Activated naive CD4-positive, alpha-beta T cell treated with Interleukin-2 at 50 U/mL for 16 hours (primary cell): ENCODE measurements at regions not wholly inside any gene's neighbourhood (a gene's known extent, or its start where the extent isn't known, plus 50 kb on each side); places are given as distances from the start of the nearest gene placed in this dataset.
"Not testable (repeated sequence)": the region's sequence is repeated elsewhere in the genome, so short reads cannot be mapped to it uniquely, and the experiment has no call there.

Experiments used
- DNase-seq: peaks from one replicate; pipeline ENCODE4 v3.0.0-alpha.2; 2020

- DNase-seq, result no peak
Observed at GRCh38 chr5:126138281-126138931, 284.8 kb upstream of the GRAMD2B start.

- no peak for DNase-seq
Observed at GRCh38 chr5:126139086-126139485, 284.1 kb upstream of the GRAMD2B start.

GRCh38 chr5:126139773-126140172, 283.4 kb upstream of the GRAMD2B start:
- no peak for DNase-seq

GRCh38 chr5:126143622-126144021, 279.6 kb upstream of the GRAMD2B start:
- no peak for DNase-seq

- not testable (repeated sequence) for DNase-seq
Observed at GRCh38 chr5:126150319-126150718, 272.9 kb upstream of the GRAMD2B start.

GRCh38 chr5:126155298-126155697, 267.9 kb upstream of the GRAMD2B start:
- DNase-seq, result not testable (repeated sequence)

GRCh38 chr5:126166368-126166767, 256.8 kb upstream of the GRAMD2B start:
- no peak for DNase-seq

GRCh38 chr5:126168785-126169184, 254.4 kb upstream of the GRAMD2B start:
- DNase-seq, result no peak

- DNase-seq, result no peak
Observed at GRCh38 chr5:126171916-126172315, 251.3 kb upstream of the GRAMD2B start.

- no peak for DNase-seq
Observed at GRCh38 chr5:126172812-126173211, 250.4 kb upstream of the GRAMD2B start.

- DNase-seq, result no peak
Observed at GRCh38 chr5:126178521-126178920, 244.7 kb upstream of the GRAMD2B start.

GRCh38 chr5:126182971-126183695, 240.1 kb upstream of the GRAMD2B start:
- no peak for DNase-seq

GRCh38 chr5:126184474-126184873, 238.7 kb upstream of the GRAMD2B start:
- DNase-seq, result no peak

GRCh38 chr5:126186210-126186609, 237.0 kb upstream of the GRAMD2B start:
- DNase-seq, result no peak

GRCh38 chr5:126188804-126189203, 234.4 kb upstream of the GRAMD2B start:
- DNase-seq, result no peak

GRCh38 chr5:126189231-126189630, 234.0 kb upstream of the GRAMD2B start:
- no peak for DNase-seq

GRCh38 chr5:126189862-126190261, 233.3 kb upstream of the GRAMD2B start:
- DNase-seq, result no peak

GRCh38 chr5:126192226-126192625, 231.0 kb upstream of the GRAMD2B start:
- DNase-seq, result no peak

GRCh38 chr5:126195410-126196100, 227.7 kb upstream of the GRAMD2B start:
- no peak for DNase-seq

GRCh38 chr5:126198531-126198930, 224.7 kb upstream of the GRAMD2B start:
- no peak for DNase-seq

GRCh38 chr5:126199467-126199866, 223.7 kb upstream of the GRAMD2B start:
- DNase-seq, result no peak

- DNase-seq, result no peak
Observed at GRCh38 chr5:126208691-126209090, 214.5 kb upstream of the GRAMD2B start.

- no peak for DNase-seq
Observed at GRCh38 chr5:126210955-126211354, 212.3 kb upstream of the GRAMD2B start.

GRCh38 chr5:126219616-126220015, 203.6 kb upstream of the GRAMD2B start:
- DNase-seq, result no peak
